ENCODE measurements at regions not wholly inside any gene's neighbourhood (a gene's known extent, or its start where the extent isn't known, plus 50 kb on each side); places are given as distances from the start of the nearest gene placed in this dataset.
"Not testable (repeated sequence)": the region's sequence is repeated elsewhere in the genome, so short reads cannot be mapped to it uniquely, and the experiment has no call there.

DNA sequence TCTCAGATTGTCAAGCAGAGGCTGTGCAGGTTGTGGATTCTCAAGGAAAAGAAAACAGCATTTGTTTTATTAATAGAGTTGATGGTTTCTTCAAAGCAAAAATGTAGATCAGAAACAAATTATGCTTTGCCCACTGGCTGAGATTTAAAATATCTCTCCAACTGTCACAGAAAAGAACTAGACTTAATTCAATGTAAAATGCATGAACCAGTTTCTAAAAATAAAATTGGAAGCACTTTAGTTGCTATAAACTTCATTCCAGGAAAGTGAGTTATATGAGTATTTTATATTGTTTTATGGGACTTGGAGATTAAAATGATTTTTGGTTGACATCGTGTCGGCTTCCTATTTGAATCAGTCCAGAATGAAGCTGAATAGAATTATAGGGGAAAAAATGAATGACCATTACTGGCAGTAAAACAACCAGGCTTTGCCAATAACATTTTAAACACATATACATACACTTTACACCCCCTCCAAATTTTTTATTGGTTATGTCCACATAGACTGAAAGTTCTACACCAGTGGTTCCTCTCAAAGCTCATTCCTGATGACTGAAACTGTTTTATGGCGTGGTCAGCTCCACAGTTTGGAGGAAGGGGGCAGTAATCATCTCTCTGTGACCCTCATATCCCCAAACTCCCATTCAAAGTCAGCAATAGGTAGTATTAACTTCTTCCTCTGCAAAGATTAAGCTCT, 55.5 kb upstream of the DAAM1 start:
- DNase-seq = no peak
- H3K27ac Mint-ChIP-seq = no peak overlapping the region

DNA sequence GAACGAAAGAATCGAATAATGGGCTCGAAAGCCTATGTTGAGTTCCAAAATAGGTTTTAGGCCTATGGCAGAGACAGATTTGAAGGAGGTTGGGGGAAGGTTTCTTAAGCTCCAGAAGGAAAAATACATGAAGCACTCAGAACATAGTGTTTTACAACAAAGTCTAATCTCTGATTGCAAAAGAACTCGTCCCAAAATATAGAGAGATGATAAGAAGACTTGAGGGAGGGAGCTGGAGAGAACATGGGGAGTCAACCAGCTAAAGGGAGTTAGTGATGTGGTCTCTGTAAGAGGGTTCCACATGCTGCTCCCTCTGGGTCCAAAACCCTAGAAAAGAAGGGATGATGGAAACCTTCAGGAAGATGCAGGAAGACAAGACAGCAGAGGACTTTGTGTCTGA, 54.8 kb upstream of the DAAM1 start:
- peaks cover 9% of the 10 kb centered on the region; the same call in 1 of the 2 replicates for H3K4me1 Mint-ChIP-seq (ENCODE audit: low read depth)
- H3K4me3 Mint-ChIP-seq = no peak overlapping the region
- no peak overlapping the region for H3K27ac Mint-ChIP-seq
- H3K27me3 Mint-ChIP-seq (ENCODE audit: insufficient read depth) = peaks cover 9% of the 10 kb centered on the region
- H3K36me3 Mint-ChIP-seq (ENCODE audit: low read depth) = no peaks in the 10 kb centered on the region
- no peak for DNase-seq
- no peaks in the 10 kb centered on the region for H3K9me3 Mint-ChIP-seq
- TF ChIP-seq, protein P1, sequence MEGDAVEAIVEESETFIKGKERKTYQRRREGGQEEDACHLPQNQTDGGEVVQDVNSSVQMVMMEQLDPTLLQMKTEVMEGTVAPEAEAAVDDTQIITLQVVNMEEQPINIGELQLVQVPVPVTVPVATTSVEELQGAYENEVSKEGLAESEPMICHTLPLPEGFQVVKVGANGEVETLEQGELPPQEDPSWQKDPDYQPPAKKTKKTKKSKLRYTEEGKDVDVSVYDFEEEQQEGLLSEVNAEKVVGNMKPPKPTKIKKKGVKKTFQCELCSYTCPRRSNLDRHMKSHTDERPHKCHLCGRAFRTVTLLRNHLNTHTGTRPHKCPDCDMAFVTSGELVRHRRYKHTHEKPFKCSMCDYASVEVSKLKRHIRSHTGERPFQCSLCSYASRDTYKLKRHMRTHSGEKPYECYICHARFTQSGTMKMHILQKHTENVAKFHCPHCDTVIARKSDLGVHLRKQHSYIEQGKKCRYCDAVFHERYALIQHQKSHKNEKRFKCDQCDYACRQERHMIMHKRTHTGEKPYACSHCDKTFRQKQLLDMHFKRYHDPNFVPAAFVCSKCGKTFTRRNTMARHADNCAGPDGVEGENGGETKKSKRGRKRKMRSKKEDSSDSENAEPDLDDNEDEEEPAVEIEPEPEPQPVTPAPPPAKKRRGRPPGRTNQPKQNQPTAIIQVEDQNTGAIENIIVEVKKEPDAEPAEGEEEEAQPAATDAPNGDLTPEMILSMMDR (IDR thresholded peaks at IDR 0.05) = no peak

More for the DNA sequence above, 55.5 kb upstream of the DAAM1 start:
- Mint-ChIP-seq H3K36me3 (ENCODE audit: low read depth) (no peaks in the 10 kb centered on the region), H3K4me3 (no peak overlapping the region), H3K27me3 (ENCODE audit: insufficient read depth) (peaks cover 9% of the 10 kb centered on the region), H3K4me1 (ENCODE audit: low read depth) (peaks cover 13% of the 10 kb centered on the region; the same call in 1 of the 2 replicates), H3K9me3 (no peaks in the 10 kb centered on the region)
- TF ChIP-seq, protein P1 (IDR thresholded peaks at IDR 0.05) = peak; percentile 49

DNA sequence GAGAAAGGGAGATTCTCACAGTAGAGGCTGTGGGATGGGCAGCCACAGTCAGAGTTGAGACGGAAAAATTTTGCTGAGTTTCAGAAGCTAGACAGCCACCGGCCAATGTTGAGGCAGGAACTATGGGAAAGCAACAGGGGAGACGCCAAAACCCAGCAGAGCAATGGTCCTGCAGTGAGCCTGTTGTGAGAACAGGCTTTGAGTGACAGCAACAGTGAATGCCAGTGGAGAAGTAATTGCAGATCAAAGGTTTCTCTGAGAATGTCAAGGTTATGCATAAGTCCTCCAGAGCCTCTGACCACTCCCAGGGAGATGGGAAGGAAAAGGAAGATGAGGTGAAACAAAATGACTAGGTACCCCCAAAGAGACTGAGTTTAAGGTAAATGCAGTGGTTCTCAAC, 54.2 kb upstream of the DAAM1 start:
- Mint-ChIP-seq H3K36me3 (ENCODE audit: low read depth) (no peaks in the 10 kb centered on the region), H3K9me3 (no peaks in the 10 kb centered on the region), H3K4me3 (no peak overlapping the region), H3K27me3 (ENCODE audit: insufficient read depth) (peaks cover 9% of the 10 kb centered on the region), H3K27ac (no peak overlapping the region), H3K4me1 (ENCODE audit: low read depth) (0 out of 2 replicates have a peak, but pooled peaks cover 7% of the 10 kb centered on the region)
- TF ChIP-seq, protein P1 (IDR thresholded peaks at IDR 0.05) = no peak
- DNase-seq = no peak

DNA sequence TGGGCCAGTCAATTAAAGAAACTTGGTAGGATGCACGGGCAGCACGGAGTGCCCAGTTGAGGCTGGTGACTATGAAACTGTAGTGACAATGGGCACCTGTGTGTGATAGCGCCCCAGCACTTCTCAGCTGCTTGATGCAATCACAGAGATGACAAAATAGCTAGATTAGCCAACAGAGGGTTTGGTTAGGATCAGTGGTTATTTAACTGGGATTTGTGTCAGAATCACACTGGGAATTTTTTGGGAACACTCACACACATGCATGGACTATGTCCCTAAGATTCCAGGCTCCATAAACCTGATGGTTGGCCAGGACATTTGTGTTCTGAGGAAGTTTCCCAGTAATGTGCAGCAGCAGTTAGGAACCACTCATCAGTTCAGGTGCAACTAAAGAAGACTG, 51.2 kb upstream of the DAAM1 start:
- DNase-seq = no peak
- Mint-ChIP-seq H3K27ac (no peak overlapping the region), H3K4me3 (no peak overlapping the region), H3K27me3 (ENCODE audit: insufficient read depth) (peaks cover 11% of the 10 kb centered on the region), H3K36me3 (ENCODE audit: low read depth) (no peaks in the 10 kb centered on the region), H3K9me3 (no peaks in the 10 kb centered on the region), H3K4me1 (ENCODE audit: low read depth) (0 out of 2 replicates have a peak, but pooled peaks cover 6% of the 10 kb centered on the region)
- TF ChIP-seq, protein P1 (IDR thresholded peaks at IDR 0.05) = no peak

DNA sequence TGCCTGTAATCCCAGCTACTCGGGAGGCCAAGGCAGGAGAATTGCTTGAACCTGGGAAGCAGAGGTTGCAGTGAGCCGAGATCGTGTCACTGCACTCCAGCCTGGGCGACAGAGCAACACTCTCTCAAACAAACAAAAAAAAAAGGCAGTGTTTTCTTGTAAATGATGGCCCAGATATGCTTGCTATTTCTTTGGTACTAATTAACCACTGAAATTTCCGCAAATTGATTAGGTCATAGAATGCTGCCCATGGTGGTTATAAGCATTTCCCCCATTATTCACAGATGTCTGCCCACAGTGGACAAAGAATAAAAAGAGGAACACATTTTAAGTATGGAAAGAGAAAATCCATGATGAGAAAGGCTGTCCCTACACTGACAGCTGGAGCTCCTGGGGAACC, 49.9 kb upstream of the DAAM1 start:
- not testable (repeated sequence) for H3K36me3 Mint-ChIP-seq (ENCODE audit: low read depth); H3K4me3 Mint-ChIP-seq; H3K27ac Mint-ChIP-seq; H3K9me3 Mint-ChIP-seq; H3K4me1 Mint-ChIP-seq (ENCODE audit: low read depth); DNase-seq
- H3K27me3 Mint-ChIP-seq (ENCODE audit: insufficient read depth) = peaks cover 21% of the 10 kb centered on the region
